ENCODE measurements at regions not wholly inside any gene's neighbourhood (a gene's known extent, or its start where the extent isn't known, plus 50 kb on each side); places are given as distances from the start of the nearest gene placed in this dataset.

DNA sequence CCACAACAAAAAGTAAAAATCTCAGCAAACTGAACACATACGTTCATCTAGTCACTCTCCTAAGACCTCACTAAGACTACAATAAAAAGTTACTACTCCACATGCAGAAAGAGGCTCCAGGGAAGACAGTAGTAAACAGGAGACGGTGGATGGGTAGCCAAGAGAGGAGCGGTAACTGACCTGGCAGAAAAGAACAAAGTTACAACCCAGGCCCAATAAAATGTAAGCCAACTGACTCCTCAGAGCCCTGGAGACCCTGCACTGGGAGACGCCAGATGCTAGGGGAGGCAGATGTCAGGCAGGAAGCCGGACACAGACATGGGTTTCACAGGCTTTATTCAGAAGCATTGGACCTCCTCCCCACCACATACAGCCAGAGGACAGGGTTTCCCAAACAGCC lies 181.1 kb upstream of the NFE2L3 start:
- no peak for TF ChIP-seq POLR2A (IDR thresholded peaks at IDR 0.05; ENCODE audit: low read depth, low read length)
- TF ChIP-seq CTCF (IDR thresholded peaks at IDR 0.05; ENCODE audit: extremely low read depth in 1 of 2, insufficient read depth in 1 of 2, low read depth in 1 of 2, low read length in 2 of 2), result no peak
- TF ChIP-seq EZH2 (IDR thresholded peaks at IDR 0.05; ENCODE audit: borderline replicate concordance, low read depth, low read length, severe bottlenecking), result no peak
- no peak for TF ChIP-seq MAX (IDR thresholded peaks at IDR 0.05; ENCODE audit: insufficient read depth, insufficient read length)
- no peak for TF ChIP-seq POLR2AphosphoS5 (IDR thresholded peaks at IDR 0.05; ENCODE audit: insufficient read depth, low read depth, low read length)
